ENCODE measurements at regions not wholly inside any gene's neighbourhood (a gene's known extent, or its start where the extent isn't known, plus 50 kb on each side); places are given as distances from the start of the nearest gene placed in this dataset.
"Not testable (repeated sequence)": the region's sequence is repeated elsewhere in the genome, so short reads cannot be mapped to it uniquely, and the experiment has no call there.

DNA sequence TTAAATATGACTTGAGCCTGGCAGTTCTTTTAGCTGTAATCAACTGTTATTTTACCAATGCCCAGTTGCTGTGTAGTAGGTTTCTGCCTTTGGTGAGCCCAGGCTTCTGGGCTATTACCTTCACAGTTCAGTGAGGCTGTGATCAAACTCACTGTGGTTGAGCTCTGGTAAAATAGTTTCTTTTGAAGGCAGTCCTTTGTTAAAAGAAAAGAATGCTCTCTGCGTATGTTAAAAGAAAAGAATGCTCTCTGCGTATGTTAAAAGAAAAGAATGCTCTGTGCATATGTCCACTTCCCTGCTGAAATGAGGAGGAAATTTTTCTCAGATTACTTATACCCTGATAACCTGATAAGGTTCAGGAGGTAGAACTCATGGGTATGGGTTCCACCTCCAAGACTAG is 244.3 kb downstream of the RNF144A start:
- no peaks in the 10 kb centered on the region for H3K4me1 Mint-ChIP-seq
- H3K9me3 Mint-ChIP-seq: peaks cover 8% of the 10 kb centered on the region
- H3K27me3 Mint-ChIP-seq: no peaks in the 10 kb centered on the region
- no peak overlapping the region for H3K27ac Mint-ChIP-seq
- ChIA-PET CTCF (no interaction called here), POLR2A (no interaction called here)
- no peak for ATAC-seq (ENCODE audit: low read depth)
- intact Hi-C loops (cut with micrococcal nuclease): no loop called here
- no peak overlapping the region for H3K4me3 Mint-ChIP-seq
- TF ChIP-seq, protein P1, sequence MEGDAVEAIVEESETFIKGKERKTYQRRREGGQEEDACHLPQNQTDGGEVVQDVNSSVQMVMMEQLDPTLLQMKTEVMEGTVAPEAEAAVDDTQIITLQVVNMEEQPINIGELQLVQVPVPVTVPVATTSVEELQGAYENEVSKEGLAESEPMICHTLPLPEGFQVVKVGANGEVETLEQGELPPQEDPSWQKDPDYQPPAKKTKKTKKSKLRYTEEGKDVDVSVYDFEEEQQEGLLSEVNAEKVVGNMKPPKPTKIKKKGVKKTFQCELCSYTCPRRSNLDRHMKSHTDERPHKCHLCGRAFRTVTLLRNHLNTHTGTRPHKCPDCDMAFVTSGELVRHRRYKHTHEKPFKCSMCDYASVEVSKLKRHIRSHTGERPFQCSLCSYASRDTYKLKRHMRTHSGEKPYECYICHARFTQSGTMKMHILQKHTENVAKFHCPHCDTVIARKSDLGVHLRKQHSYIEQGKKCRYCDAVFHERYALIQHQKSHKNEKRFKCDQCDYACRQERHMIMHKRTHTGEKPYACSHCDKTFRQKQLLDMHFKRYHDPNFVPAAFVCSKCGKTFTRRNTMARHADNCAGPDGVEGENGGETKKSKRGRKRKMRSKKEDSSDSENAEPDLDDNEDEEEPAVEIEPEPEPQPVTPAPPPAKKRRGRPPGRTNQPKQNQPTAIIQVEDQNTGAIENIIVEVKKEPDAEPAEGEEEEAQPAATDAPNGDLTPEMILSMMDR (IDR thresholded peaks at IDR 0.05): no peak
- H3K36me3 Mint-ChIP-seq (ENCODE audit: low read depth): no peaks in the 10 kb centered on the region
- DNase-seq: no peak

DNA sequence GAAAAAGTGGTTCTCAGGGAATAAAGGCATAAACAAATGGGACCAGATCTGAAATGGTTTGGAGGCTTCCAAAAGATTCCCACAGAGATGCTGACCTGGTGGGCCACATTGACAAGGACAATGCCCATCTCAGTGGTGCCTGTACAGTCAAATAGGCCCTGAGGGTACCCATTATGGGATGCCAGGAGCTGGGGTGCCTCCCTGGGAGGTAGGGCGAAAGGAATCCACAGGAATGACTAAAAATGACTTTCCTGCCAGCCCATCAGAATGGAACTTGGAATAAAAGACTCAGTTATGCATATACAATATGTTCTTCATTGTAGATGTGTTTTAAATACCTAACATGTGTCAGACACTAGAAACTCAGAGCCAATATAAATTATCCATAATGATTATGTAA is 248.5 kb downstream of the RNF144A start:
- H3K27me3 Mint-ChIP-seq: no peaks in the 10 kb centered on the region
- TF ChIP-seq, protein P1 (IDR thresholded peaks at IDR 0.05): no peak
- CTCF ChIA-PET: no interaction called here

DNA sequence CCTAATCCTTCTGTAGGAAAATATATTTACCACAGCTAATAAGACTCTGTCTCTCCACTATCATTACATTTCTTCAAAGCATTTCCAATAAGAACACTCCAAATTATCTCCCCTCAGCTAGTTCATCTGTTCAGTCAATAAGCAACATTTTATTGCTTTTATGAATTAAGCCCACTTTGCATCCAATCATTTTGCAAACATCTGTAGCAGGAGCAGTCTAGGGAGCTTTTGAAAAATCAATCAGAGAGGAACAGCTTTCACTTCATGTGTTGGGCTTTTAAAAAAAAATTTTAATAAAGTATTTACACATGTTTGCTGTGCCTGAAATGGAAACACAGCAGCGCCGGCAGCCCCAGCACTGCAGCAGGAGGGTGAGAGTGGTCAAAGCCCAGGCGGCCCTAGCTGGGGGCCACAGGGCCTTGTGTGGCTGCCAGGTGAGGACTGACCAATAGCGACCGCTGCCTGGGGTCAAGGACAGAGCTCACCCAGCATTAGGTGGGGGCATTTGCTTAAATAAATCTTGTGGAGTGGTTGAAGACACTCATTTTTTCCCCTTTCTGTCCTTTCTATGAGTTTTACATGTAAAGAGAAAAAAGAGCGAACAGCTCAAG is 250.7 kb downstream of the RNF144A start:
- no peak for DNase-seq
- TF ChIP-seq, protein P1 (IDR thresholded peaks at IDR 0.05): no peak
- H3K27ac Mint-ChIP-seq: no peak overlapping the region
- no peak for ATAC-seq (ENCODE audit: low read depth)
- CTCF ChIA-PET: no interaction called here
- H3K4me3 Mint-ChIP-seq: no peak overlapping the region
- H3K36me3 Mint-ChIP-seq (ENCODE audit: low read depth): no peaks in the 10 kb centered on the region
- POLR2A ChIA-PET: no interaction called here
- no peaks in the 10 kb centered on the region for H3K4me1 Mint-ChIP-seq
- intact Hi-C loops (cut with micrococcal nuclease): no loop called here
- H3K27me3 Mint-ChIP-seq: no peaks in the 10 kb centered on the region
- no peaks in the 10 kb centered on the region for H3K9me3 Mint-ChIP-seq

More for the DNA sequence above, 248.5 kb downstream of the RNF144A start:
- POLR2A ChIA-PET: no interaction called here
- ATAC-seq (ENCODE audit: low read depth) (no peak), DNase-seq (no peak)
- no peaks in the 10 kb centered on the region for H3K36me3 Mint-ChIP-seq (ENCODE audit: low read depth)
- no peak overlapping the region for H3K27ac Mint-ChIP-seq
- H3K9me3 Mint-ChIP-seq: peaks cover 2% of the 10 kb centered on the region
- intact Hi-C loops (cut with micrococcal nuclease): no loop called here
- H3K4me3 Mint-ChIP-seq: no peak overlapping the region
- H3K4me1 Mint-ChIP-seq: no peaks in the 10 kb centered on the region

DNA sequence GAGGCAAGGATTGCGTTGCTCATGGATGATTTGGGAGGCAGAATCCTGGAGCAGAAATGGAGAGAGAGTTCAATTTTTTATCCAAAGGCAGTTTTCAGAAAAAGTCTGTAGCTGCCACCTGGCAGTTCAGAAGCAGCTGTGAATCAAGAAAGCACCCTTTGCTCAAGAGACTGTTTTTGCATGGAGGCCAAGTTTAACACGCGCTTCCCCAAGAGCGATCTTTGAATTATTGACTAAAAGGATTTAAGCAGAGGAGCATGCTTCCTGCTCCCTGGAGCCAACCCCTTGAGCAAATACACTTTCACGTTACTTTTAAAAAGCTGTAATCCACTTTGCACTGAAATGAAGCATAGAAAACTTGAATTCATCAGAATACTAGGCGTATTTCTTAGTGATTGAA is 252.4 kb downstream of the RNF144A start:
- intact Hi-C loops (cut with micrococcal nuclease): no loop called here
- no peaks in the 10 kb centered on the region for H3K9me3 Mint-ChIP-seq
- ChIA-PET POLR2A (no interaction called here), CTCF (no interaction called here)
- ATAC-seq (ENCODE audit: low read depth) (no peak), DNase-seq (no peak)
- H3K4me3 Mint-ChIP-seq: no peak overlapping the region
- H3K4me1 Mint-ChIP-seq: no peaks in the 10 kb centered on the region
- H3K27ac Mint-ChIP-seq: no peak overlapping the region
- no peaks in the 10 kb centered on the region for H3K36me3 Mint-ChIP-seq (ENCODE audit: low read depth)
- TF ChIP-seq, protein P1 (IDR thresholded peaks at IDR 0.05): no peak
- no peaks in the 10 kb centered on the region for H3K27me3 Mint-ChIP-seq

DNA sequence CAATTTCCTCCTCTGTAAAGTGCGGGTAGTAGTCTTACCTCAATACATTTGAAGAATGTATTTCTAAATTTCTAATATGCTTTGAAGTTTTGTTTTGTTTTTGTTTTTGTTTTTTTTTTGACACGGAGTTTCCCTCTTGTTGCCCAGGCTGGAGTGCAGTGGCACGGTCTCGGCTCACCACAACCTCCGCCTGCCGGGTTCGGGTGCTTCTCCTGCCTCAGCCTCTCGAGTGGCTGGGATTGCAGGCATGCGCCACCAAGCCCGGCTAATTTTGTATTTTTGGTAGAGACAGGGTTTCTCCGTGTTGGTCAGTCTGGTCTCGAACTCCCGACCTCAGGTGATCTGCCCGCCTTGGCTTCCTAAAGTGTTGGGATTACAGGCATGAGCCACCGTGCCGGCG is 261.8 kb downstream of the RNF144A start:
- intact Hi-C loops (cut with micrococcal nuclease): not testable (repeated sequence)

More for the DNA sequence above, 261.8 kb downstream of the RNF144A start:
- H3K36me3 Mint-ChIP-seq (ENCODE audit: low read depth); H3K4me3 Mint-ChIP-seq; CTCF ChIA-PET; H3K27me3 Mint-ChIP-seq; DNase-seq; POLR2A ChIA-PET; H3K9me3 Mint-ChIP-seq; H3K4me1 Mint-ChIP-seq; H3K27ac Mint-ChIP-seq; ATAC-seq (ENCODE audit: low read depth): not testable (repeated sequence)

All from activated B cell treated with CpG ODN at 0.5 μM for 24 hours (primary cell).